ENCODE measurements at regions not wholly inside any gene's neighbourhood (a gene's known extent, or its start where the extent isn't known, plus 50 kb on each side); places are given as distances from the start of the nearest gene placed in this dataset.
A peak's percentile ranks its signal among the peaks of the same experiment; 100 is the strongest.

DNA sequence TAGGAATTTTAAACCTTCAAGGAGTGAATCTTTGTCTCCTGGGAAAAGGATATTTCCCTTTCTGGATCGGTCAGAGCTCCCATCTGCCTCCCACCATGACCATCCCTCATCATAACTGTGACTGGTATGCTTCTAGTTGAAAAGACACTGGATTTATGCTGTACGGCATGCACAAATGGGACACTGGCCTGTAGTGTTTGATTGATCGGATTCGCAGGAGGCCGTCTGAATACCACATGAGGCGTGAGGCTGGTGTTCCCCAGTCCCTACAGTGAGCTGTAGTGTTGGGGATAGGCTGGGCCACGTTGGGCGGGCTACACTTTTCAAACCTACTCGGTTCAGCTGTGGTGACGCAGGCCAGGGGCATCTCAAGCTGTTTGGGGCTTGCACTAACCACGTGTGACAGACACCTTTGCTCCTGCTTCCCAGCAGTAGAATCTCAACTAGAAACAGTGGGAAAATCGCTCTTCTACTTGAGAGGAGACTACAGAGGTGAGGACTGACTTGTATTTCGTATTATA, 101.8 kb downstream of the MID1IP1 start:
- no peak overlapping the region for H3K27ac ChIP-seq (ENCODE audit: low read length)
- no peak overlapping the region for H3K4me3 ChIP-seq (ENCODE audit: low read length)
- WGBS (ENCODE audit: insufficient coverage), result 83% methylated on average over 9 of the region's 13 CpGs
- no peaks in the 10 kb centered on the region for H3K9me3 ChIP-seq (replicated peaks; ENCODE audit: control insufficient read depth, low read depth, low read length)
- DNase-seq, result no peak
- H3K36me3 ChIP-seq (ENCODE audit: control insufficient read depth, insufficient read depth, low read length), result no peaks in the 10 kb centered on the region
- H3K4me1 ChIP-seq (ENCODE audit: control insufficient read depth, insufficient read depth, low read length), result no peaks in the 10 kb centered on the region
- peaks cover 22% of the 10 kb centered on the region for H3K27me3 ChIP-seq (ENCODE audit: control insufficient read depth, insufficient read depth, low read length)

DNA sequence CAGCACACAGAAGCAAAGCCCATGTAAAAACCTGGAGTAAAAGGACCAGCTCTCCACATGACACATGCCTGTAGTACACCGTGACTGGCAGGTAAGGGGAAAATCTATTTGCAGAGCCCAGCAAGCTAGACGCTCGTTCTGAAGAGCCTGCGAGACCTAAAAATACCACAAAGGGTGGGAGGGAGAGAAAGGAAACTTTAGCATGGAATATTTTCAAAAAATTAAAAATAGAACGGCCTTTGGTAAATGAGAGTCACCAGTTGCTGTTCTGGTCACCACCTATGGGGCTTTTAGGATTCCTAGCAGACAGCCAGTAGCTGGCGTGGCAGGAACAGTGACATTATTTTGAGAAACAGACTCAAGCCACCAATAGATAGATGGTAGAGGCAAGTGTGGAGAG, 115.5 kb downstream of the MID1IP1 start:
- Histone ChIP-seq H3K9me3 (replicated peaks; ENCODE audit: control insufficient read depth, low read depth, low read length) (no peaks in the 10 kb centered on the region), H3K4me1 (ENCODE audit: control insufficient read depth, insufficient read depth, low read length) (no peaks in the 10 kb centered on the region), H3K27ac (ENCODE audit: low read length) (no peak overlapping the region), H3K36me3 (ENCODE audit: control insufficient read depth, insufficient read depth, low read length) (no peaks in the 10 kb centered on the region), H3K27me3 (ENCODE audit: control insufficient read depth, insufficient read depth, low read length) (peaks cover 11% of the 10 kb centered on the region), H3K4me3 (ENCODE audit: low read length) (no peak overlapping the region)
- no peak for DNase-seq
- WGBS (ENCODE audit: insufficient coverage), result 65% methylated on average over 4 of the region's 6 CpGs

DNA sequence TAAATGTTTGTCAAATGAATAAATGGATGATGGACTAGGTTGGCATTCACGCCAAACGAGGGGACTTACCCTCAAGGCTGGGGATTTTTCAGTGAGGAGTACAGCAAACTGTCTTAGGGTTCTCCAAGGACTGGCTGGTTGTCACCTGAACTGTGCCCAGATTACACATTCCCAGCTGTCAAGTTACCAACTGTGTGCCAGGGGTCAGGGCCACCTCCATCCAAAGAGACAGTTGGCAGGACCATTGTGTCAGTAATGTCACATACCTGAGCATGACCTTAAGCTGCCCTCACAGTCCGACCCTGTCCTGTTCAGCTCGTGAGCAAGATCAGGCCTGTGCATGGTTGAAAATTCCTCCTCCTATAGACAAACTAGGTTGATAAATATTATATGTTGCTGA, 116.7 kb downstream of the MID1IP1 start:
- WGBS (ENCODE audit: insufficient coverage), result 73% methylated on average over 2 of the region's 4 CpGs
- peaks cover 13% of the 10 kb centered on the region for H3K27me3 ChIP-seq (ENCODE audit: control insufficient read depth, insufficient read depth, low read length)
- H3K9me3 ChIP-seq (replicated peaks; ENCODE audit: control insufficient read depth, low read depth, low read length), result no peaks in the 10 kb centered on the region
- no peak overlapping the region for H3K4me3 ChIP-seq (ENCODE audit: low read length)
- H3K4me1 ChIP-seq (ENCODE audit: control insufficient read depth, insufficient read depth, low read length), result no peaks in the 10 kb centered on the region
- H3K27ac ChIP-seq (ENCODE audit: low read length), result no peak overlapping the region
- no peak for DNase-seq
- H3K36me3 ChIP-seq (ENCODE audit: control insufficient read depth, insufficient read depth, low read length), result no peaks in the 10 kb centered on the region

DNA sequence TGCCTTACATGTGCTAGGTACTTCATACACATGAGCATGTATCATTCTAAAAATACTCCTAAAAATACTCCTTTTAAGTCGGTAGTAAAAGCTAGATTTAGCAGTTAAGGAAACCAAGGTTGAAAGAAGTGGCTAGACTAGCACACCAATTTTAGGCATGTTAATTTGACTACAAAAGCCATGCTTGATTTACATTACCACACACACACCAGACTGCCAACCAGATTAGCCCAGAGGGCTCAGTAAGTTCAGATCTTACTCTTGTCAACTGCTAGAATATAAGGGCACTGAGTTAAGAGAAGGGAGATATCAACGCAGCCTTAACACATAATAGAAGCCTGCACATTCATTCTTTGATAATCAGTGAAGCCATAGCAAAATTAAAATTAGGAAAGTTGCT, 117.9 kb downstream of the MID1IP1 start:
- DNase-seq, result no peak
- WGBS (ENCODE audit: insufficient coverage), result no CpG with 5 or more reads among the region's 2 CpGs
- Histone ChIP-seq H3K27me3 (ENCODE audit: control insufficient read depth, insufficient read depth, low read length) (peaks cover 16% of the 10 kb centered on the region), H3K27ac (ENCODE audit: low read length) (no peak overlapping the region), H3K4me3 (ENCODE audit: low read length) (no peak overlapping the region), H3K9me3 (replicated peaks; ENCODE audit: control insufficient read depth, low read depth, low read length) (no peaks in the 10 kb centered on the region), H3K36me3 (ENCODE audit: control insufficient read depth, insufficient read depth, low read length) (no peaks in the 10 kb centered on the region), H3K4me1 (ENCODE audit: control insufficient read depth, insufficient read depth, low read length) (peaks cover 2% of the 10 kb centered on the region)

DNA sequence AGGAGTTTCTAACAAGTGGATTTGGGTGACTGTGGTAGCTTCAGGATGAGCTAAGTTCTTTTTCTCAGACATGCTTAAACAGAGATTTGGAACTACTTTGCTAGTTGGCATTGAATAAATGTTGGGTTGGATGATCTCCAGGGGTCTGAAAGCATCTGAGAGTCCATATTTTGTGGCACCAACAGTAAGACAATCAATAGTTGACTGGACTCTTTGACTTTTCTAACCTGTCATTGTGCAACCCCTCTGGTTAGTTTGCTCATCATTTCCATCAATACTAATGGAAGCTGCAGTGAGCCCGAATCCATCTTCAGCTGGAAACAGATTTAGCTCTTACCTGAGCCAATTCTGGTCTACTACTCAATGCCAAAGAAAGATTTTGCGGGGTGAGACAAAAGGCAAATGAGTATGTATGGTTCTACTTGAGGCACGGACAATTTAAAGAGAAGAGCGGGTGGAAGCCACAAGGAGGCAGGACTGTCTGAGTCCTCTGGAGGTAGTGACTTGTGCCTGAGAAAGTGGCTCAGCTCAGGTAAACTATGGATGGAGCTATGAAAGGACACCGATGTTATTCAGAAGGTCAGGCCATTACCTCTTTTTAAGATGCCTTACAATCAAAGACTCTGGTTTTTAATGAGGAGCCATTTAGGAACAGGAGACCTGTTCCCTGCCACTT, 118.7 kb downstream of the MID1IP1 start:
- H3K4me1 ChIP-seq (ENCODE audit: control insufficient read depth, insufficient read depth, low read length), result peaks cover 2% of the 10 kb centered on the region
- WGBS (ENCODE audit: insufficient coverage), result 75% methylated on average over 2 of the region's 5 CpGs
- peaks cover 19% of the 10 kb centered on the region for H3K27me3 ChIP-seq (ENCODE audit: control insufficient read depth, insufficient read depth, low read length)
- no peak overlapping the region for H3K27ac ChIP-seq (ENCODE audit: low read length)
- no peak overlapping the region for H3K4me3 ChIP-seq (ENCODE audit: low read length)
- no peak for DNase-seq
- H3K9me3 ChIP-seq (replicated peaks; ENCODE audit: control insufficient read depth, low read depth, low read length), result no peaks in the 10 kb centered on the region
- H3K36me3 ChIP-seq (ENCODE audit: control insufficient read depth, insufficient read depth, low read length), result no peaks in the 10 kb centered on the region

DNA sequence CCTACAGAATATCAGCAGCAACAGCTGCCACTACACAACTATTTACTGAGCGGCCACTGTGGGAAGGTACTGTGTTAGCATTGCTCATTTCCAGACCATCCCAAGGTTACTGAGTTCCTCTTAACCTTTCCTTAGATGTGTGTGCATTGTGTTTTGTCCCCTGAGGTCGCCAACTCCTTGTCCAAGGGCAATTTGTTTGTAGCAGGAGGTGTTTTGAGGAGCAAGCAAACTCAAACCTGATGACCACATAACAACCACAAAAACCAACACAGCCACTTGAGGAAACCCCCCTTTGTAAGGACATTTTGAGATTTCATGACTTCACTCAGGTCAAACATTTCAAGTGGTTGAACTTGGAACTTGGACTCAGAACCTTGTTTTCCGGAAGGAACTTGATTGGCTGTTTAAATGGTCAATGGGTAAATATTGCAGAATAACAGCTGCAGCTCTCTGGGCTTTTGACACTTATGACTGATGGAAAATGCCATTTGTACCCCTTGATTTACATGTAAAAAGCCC, 122.3 kb downstream of the MID1IP1 start:
- Histone ChIP-seq H3K27ac (ENCODE audit: low read length) (no peak overlapping the region), H3K9me3 (replicated peaks; ENCODE audit: control insufficient read depth, low read depth, low read length) (no peaks in the 10 kb centered on the region), H3K27me3 (ENCODE audit: control insufficient read depth, insufficient read depth, low read length) (peaks cover 15% of the 10 kb centered on the region), H3K36me3 (ENCODE audit: control insufficient read depth, insufficient read depth, low read length) (no peaks in the 10 kb centered on the region), H3K4me1 (ENCODE audit: control insufficient read depth, insufficient read depth, low read length) (peaks cover 2% of the 10 kb centered on the region), H3K4me3 (ENCODE audit: low read length) (no peak overlapping the region)
- 80% methylated on average over 1 of the region's 3 CpGs for WGBS (ENCODE audit: insufficient coverage)
- no peak for DNase-seq

GRCh38 chrX:38927592-38927991, 126.3 kb downstream of the MID1IP1 start:
- WGBS (ENCODE audit: insufficient coverage), result 50% methylated on average over 1 of the region's 3 CpGs
- H3K9me3 ChIP-seq (replicated peaks; ENCODE audit: control insufficient read depth, low read depth, low read length), result no peaks in the 10 kb centered on the region
- no peak overlapping the region for H3K4me3 ChIP-seq (ENCODE audit: low read length)
- peaks cover 14% of the 10 kb centered on the region for H3K27me3 ChIP-seq (ENCODE audit: control insufficient read depth, insufficient read depth, low read length)
- DNase-seq, result no peak
- peaks cover 4% of the 10 kb centered on the region for H3K4me1 ChIP-seq (ENCODE audit: control insufficient read depth, insufficient read depth, low read length)
- no peaks in the 10 kb centered on the region for H3K36me3 ChIP-seq (ENCODE audit: control insufficient read depth, insufficient read depth, low read length)
- H3K27ac ChIP-seq (ENCODE audit: low read length), result no peak overlapping the region

GRCh38 chrX:38929966-38930421, 128.7 kb downstream of the MID1IP1 start:
- DNase-seq, result peak; percentile 19
- H3K4me1 ChIP-seq (ENCODE audit: control insufficient read depth, insufficient read depth, low read length), result peaks cover 2% of the 10 kb centered on the region
- H3K36me3 ChIP-seq (ENCODE audit: control insufficient read depth, insufficient read depth, low read length), result no peaks in the 10 kb centered on the region
- 80% methylated on average over 1 of the region's 2 CpGs for WGBS (ENCODE audit: insufficient coverage)
- no peaks in the 10 kb centered on the region for H3K9me3 ChIP-seq (replicated peaks; ENCODE audit: control insufficient read depth, low read depth, low read length)
- H3K27me3 ChIP-seq (ENCODE audit: control insufficient read depth, insufficient read depth, low read length), result peaks cover 8% of the 10 kb centered on the region
- H3K4me3 ChIP-seq (ENCODE audit: low read length), result no peak overlapping the region
- H3K27ac ChIP-seq (ENCODE audit: low read length), result no peak overlapping the region

DNA sequence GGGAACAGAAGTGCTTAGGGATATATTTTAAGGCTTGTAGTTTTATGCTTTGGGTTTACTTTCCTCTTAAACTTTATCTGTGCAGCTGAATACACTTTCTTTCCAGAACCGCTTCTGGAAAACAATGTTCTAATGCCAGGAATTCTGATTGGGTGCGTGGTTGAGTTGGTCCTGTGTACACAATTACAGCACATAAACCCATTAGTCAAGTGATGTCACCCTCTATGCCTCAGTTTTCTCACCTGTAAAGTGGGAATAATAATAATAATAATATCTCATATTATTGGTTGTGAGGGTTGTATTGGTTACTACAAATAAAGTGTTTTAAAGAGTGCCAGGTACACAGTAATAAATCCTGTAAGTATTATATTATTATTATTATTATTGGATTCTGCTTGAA, 129.2 kb downstream of the MID1IP1 start:
- peaks cover 7% of the 10 kb centered on the region for H3K27me3 ChIP-seq (ENCODE audit: control insufficient read depth, insufficient read depth, low read length)
- peaks cover 2% of the 10 kb centered on the region for H3K4me1 ChIP-seq (ENCODE audit: control insufficient read depth, insufficient read depth, low read length)
- no peak overlapping the region for H3K4me3 ChIP-seq (ENCODE audit: low read length)
- H3K27ac ChIP-seq (ENCODE audit: low read length), result no peak overlapping the region
- no peaks in the 10 kb centered on the region for H3K36me3 ChIP-seq (ENCODE audit: control insufficient read depth, insufficient read depth, low read length)
- DNase-seq, result no peak
- no CpG with 5 or more reads among the region's 2 CpGs for WGBS (ENCODE audit: insufficient coverage)
- H3K9me3 ChIP-seq (replicated peaks; ENCODE audit: control insufficient read depth, low read depth, low read length), result no peaks in the 10 kb centered on the region

DNA sequence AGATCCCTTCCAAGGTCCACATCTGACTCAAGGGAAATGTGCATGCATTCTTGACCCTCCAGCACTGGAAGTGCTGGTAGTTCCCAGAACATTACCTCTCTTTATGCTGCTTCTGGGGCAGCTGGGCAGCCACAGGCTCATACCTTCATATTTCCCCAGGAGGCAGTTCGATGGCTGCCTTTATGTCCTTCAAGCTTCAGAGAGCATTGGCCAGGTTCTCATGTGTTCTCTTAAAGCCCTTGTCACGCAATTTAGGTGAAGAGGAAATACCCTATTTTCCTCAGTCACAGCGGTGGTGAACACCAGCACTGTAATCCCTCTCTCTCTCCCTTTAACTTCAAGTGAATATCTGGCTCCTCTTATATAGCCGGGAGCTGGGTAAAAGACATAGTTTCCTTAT, 134.3 kb downstream of the MID1IP1 start:
- Histone ChIP-seq H3K27me3 (ENCODE audit: control insufficient read depth, insufficient read depth, low read length) (peaks cover 8% of the 10 kb centered on the region), H3K36me3 (ENCODE audit: control insufficient read depth, insufficient read depth, low read length) (no peaks in the 10 kb centered on the region), H3K9me3 (replicated peaks; ENCODE audit: control insufficient read depth, low read depth, low read length) (no peaks in the 10 kb centered on the region), H3K4me3 (ENCODE audit: low read length) (no peak overlapping the region), H3K27ac (ENCODE audit: low read length) (no peak overlapping the region), H3K4me1 (ENCODE audit: control insufficient read depth, insufficient read depth, low read length) (no peaks in the 10 kb centered on the region)
- DNase-seq, result no peak
- 62% methylated on average over 2 of the region's 4 CpGs for WGBS (ENCODE audit: insufficient coverage)

Data from muscle of leg (tissue), 3 donors.